Upper lobe of left lung (tissue), 6 donors: ENCODE measurements at regions not wholly inside any gene's neighbourhood (a gene's known extent, or its start where the extent isn't known, plus 50 kb on each side); places are given as distances from the start of the nearest gene placed in this dataset.

Experiments used
- ATAC-seq, 2 donors: fragments of 200-7000 bp; cut with Tn5 transposase; one replicate each; pipeline ENCODE4 v1.9.1; 2022; ENCODE audit warnings: mild to moderate bottlenecking in 2 of 2, moderate library complexity in 2 of 2; ENCODE audit not compliant: low FRiP score in 2 of 2
- DNase-seq, 2 donors: peaks; one replicate each; pipeline ENCODE4 v3.0.0-alpha.2; 2019 to 2020
- H3K27ac ChIP-seq, 4 donors: fragments of 200-600 bp; sonication (generic); one replicate each; pipeline ENCODE4 v1.5.1; 2016 to 2019
- H3K27me3 ChIP-seq, 4 donors: fragments of 200-600 bp; sonication (generic); one replicate each; pipeline ENCODE4 v1.5.1; 2017 to 2019
- H3K36me3 ChIP-seq, 4 donors: fragments of 200-600 bp; sonication (generic); one replicate each; pipeline ENCODE4 v1.5.1; 2016 to 2019
- H3K4me1 ChIP-seq, 4 donors: fragments of 200-600 bp; sonication (generic); one replicate each; pipeline ENCODE4 v1.5.1; 2018 to 2019
- H3K4me3 ChIP-seq, 4 donors: fragments of 200-600 bp; sonication (generic); one replicate each; pipeline ENCODE4 v1.5.1; 2017 to 2019; ENCODE audit warnings: mild to moderate bottlenecking in 2 of 4, moderate library complexity in 1 of 4
- H3K9me3 ChIP-seq, 4 donors: fragments of 200-600 bp; sonication (generic); one replicate each; pipeline ENCODE4 v1.5.1; 2018 to 2019
- EP300 ChIP-seq, 4 donors: sonication (generic); formaldehyde crosslinking; IDR thresholded peaks; one replicate each; pipeline ENCODE4 v1.5.1; 2017; ENCODE audit warnings: antibody characterized with exemption in 4 of 4, control low read depth in 2 of 4
- POLR2A ChIP-seq, 4 donors: fragments of 450-650 bp; IDR thresholded peaks; one replicate each; pipeline ENCODE4 v1.5.1; 2016 to 2017; ENCODE audit warnings: antibody characterized with exemption in 4 of 4, mild to moderate bottlenecking in 2 of 4
- POLR2AphosphoS5 ChIP-seq, 2 donors: sonication (generic); formaldehyde crosslinking; IDR thresholded peaks; one replicate each; pipeline ENCODE4 v1.5.1; 2017; ENCODE audit warnings: antibody characterized with exemption in 2 of 2
- whole genome bisulfite sequencing, 2 donors: methylation state at CpG; one replicate each; pipeline ENCODE4 v1.1.5; 2017 to 2018; 5-methylcytosine and 5-hydroxymethylcytosine counted together
- TF ChIP-seq, protein P1 (sequence below), 6 experiments: fragments of 450-650 bp in 4 of 6; fragments of 200-600 bp in 2 of 6; sonication (generic) in 2 of 6; IDR thresholded peaks; one replicate each; pipeline ENCODE4 v1.5.1; 2016 to 2019; ENCODE audit warnings: antibody characterized with exemption in 6 of 6
- donor health status: DM: no; HTN: no; CAD: no; lungs with moderate emphysema.
- donor health status: DM: no; HTN: yes; CAD: no; lungs with severe emphysema.

DNA sequence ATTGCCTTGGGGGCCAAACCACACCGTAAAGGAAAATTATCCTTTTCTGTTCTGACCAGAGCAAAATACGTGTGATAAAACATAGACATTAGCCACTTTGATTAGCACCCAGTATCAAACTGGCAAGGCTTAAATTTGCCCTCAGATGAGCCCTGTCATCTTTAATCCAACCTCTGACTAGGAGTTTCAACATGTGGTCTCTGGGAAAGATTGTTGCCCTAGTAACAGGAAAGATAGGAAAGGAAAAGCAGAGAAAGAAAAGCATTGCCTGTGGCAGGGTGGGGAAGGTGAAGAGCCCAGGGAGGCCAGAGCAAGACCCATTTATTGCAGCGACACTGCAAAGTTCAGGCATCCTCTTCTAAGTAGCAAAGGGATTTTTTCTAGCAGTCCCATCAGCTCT is 181.5 kb upstream of the SCN7A start:
- Histone ChIP-seq H3K36me3 (no peaks in the 10 kb centered on the region), H3K27me3 (no peaks in the 10 kb centered on the region), H3K27ac (no peak overlapping the region), H3K9me3 (no peaks in the 10 kb centered on the region), H3K4me3 (no peak overlapping the region), H3K4me1 (no peaks in the 10 kb centered on the region)
- 81 to 84% methylated on average over 3 of the region's 3 CpGs for WGBS, 2 donors
- TF ChIP-seq POLR2A (IDR thresholded peaks at IDR 0.05) (no peak), POLR2AphosphoS5 (IDR thresholded peaks at IDR 0.05) (no peak), EP300 (IDR thresholded peaks at IDR 0.05) (no peak)
- TF ChIP-seq, protein P1, sequence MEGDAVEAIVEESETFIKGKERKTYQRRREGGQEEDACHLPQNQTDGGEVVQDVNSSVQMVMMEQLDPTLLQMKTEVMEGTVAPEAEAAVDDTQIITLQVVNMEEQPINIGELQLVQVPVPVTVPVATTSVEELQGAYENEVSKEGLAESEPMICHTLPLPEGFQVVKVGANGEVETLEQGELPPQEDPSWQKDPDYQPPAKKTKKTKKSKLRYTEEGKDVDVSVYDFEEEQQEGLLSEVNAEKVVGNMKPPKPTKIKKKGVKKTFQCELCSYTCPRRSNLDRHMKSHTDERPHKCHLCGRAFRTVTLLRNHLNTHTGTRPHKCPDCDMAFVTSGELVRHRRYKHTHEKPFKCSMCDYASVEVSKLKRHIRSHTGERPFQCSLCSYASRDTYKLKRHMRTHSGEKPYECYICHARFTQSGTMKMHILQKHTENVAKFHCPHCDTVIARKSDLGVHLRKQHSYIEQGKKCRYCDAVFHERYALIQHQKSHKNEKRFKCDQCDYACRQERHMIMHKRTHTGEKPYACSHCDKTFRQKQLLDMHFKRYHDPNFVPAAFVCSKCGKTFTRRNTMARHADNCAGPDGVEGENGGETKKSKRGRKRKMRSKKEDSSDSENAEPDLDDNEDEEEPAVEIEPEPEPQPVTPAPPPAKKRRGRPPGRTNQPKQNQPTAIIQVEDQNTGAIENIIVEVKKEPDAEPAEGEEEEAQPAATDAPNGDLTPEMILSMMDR (IDR thresholded peaks at IDR 0.05): no peak
- DNase-seq (no peak), ATAC-seq (no peak)

DNA sequence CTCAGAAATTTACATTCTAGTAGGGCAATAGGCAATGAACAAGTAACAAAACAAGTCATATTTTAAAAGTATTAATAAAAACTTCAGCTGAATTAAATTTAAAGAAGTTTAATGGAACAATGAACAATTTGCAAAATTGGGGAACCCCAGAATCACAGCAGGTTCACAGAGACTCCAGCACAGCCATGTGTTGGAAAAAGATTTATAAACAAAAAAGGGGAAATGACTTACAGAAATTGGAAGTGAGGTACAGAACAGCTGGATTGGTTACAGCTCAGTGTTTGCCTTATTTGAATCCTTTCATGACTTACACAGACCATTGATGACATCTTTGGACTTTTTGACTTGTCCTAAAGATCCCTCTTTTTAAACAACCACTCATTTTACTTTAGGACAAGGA is 179.9 kb upstream of the SCN7A start:
- Histone ChIP-seq H3K27me3 (no peaks in the 10 kb centered on the region), H3K9me3 (no peaks in the 10 kb centered on the region), H3K36me3 (no peaks in the 10 kb centered on the region), H3K4me3 (no peak overlapping the region), H3K27ac (no peak overlapping the region), H3K4me1 (no peaks in the 10 kb centered on the region)
- TF ChIP-seq, protein P1 (IDR thresholded peaks at IDR 0.05): no peak
- TF ChIP-seq EP300 (IDR thresholded peaks at IDR 0.05): no peak
- no peak for TF ChIP-seq POLR2AphosphoS5 (IDR thresholded peaks at IDR 0.05)
- no peak for TF ChIP-seq POLR2A (IDR thresholded peaks at IDR 0.05)
- DNase-seq: no peak
- no peak for ATAC-seq

DNA sequence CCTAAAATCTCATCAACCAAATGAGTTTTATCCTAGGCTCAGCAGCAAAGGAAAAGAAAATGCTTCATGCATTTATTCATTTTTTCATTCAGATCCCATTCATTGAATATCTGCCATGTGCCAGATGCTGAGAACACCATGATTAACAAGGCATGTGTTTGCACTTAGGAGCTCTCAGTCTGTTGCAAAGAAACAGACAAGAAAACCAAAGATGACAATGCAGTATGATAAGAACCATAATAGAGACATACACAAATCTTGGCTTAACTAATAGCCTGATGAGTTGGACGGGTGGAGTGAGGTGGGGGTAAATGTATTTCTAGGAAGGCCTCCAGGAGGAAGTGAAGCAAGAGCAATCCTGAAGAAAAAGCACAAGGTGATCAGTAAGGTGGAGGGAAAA is 177.8 kb upstream of the SCN7A start:
- no peaks in the 10 kb centered on the region for H3K9me3 ChIP-seq
- TF ChIP-seq POLR2AphosphoS5 (IDR thresholded peaks at IDR 0.05): no peak
- no peak for TF ChIP-seq POLR2A (IDR thresholded peaks at IDR 0.05)
- TF ChIP-seq, protein P1 (IDR thresholded peaks at IDR 0.05): no peak
- no peak for TF ChIP-seq EP300 (IDR thresholded peaks at IDR 0.05)
- 54 to 71% methylated on average over 1 of the region's 1 CpG for WGBS, 2 donors
- no peak overlapping the region for H3K4me3 ChIP-seq
- no peaks in the 10 kb centered on the region for H3K36me3 ChIP-seq
- DNase-seq (no peak), ATAC-seq (no peak)
- H3K4me1 ChIP-seq: no peaks in the 10 kb centered on the region
- H3K27ac ChIP-seq: no peak overlapping the region
- no peaks in the 10 kb centered on the region for H3K27me3 ChIP-seq

DNA sequence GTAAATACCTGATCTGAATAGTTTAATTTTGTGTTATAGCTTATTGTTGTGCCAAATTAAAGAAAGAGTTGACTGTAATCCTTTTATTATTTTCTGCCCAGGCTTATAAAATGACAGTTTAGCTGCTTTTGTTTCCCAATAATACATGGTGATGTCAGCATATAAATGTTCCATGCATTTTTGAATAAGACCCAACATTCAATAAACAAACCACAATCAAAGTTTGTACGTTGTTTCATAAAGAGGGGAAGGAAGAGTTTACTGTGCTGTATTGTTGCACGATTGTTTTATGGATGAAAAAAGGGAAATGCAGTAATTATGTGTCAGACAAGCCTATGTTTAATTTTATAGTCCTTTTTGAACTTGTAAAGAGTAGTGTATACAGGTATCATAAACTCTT is 177.2 kb upstream of the SCN7A start:
- 20 to 22% methylated on average over 2 of the region's 2 CpGs for WGBS, 2 donors
- no peak for TF ChIP-seq POLR2A (IDR thresholded peaks at IDR 0.05)
- TF ChIP-seq, protein P1 (IDR thresholded peaks at IDR 0.05): no peak
- TF ChIP-seq POLR2AphosphoS5 (IDR thresholded peaks at IDR 0.05): no peak
- no peak for TF ChIP-seq EP300 (IDR thresholded peaks at IDR 0.05)
- DNase-seq: no peak
- H3K4me3 ChIP-seq: no peak overlapping the region
- no peak for ATAC-seq
- H3K27ac ChIP-seq: no peak overlapping the region
- no peaks in the 10 kb centered on the region for H3K36me3 ChIP-seq
- no peaks in the 10 kb centered on the region for H3K4me1 ChIP-seq
- no peaks in the 10 kb centered on the region for H3K9me3 ChIP-seq
- no peaks in the 10 kb centered on the region for H3K27me3 ChIP-seq

DNA sequence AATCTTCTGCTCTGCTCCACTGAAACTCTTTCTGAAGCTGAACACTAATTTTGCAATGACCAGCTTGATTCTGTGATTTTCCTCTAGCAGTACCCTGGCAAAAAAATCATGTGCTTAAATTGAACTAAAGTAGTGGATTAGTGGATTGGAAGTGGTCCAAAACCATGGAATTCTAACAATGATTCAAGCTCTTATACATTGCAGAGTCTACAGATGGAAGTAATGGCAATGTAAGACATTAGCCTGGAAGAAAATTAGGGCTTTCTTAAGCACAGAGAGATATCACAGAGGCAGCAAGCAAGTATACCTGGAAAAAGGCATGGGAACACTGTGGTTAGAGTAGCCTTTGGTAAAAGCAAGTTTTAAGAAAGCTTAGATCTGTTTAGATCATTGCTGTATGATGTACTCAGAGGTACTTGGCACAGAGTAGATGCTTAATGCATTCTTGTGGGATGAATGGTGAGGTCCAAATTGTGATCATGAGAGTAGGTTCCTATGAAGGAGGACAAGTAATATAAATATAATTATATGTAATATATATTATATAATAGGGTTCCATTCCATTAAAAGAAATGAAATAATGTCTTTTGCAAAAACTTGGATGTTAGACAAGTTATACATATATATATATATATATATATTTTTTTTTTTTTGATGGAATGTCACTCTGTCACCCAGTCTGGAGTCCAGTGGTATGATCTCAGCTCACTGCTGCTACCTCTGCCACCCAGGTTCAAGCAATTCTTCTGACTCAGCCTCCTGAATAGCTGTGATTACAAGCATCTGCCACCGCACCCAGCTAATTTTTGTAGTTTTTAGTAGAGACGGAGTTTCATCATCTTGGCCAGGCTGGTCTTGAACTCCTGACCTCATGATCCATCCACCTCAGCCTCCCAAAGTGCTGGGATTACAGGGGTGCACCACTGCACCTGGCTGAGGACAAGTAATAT is 172.2 kb upstream of the SCN7A start:
- no peaks in the 10 kb centered on the region for H3K36me3 ChIP-seq
- no peaks in the 10 kb centered on the region for H3K9me3 ChIP-seq
- ATAC-seq (no peak), DNase-seq (no peak)
- no peak overlapping the region for H3K4me3 ChIP-seq
- H3K27me3 ChIP-seq: no peaks in the 10 kb centered on the region
- 96 to 97% methylated on average over 2 of the region's 2 CpGs for WGBS, 2 donors
- H3K27ac ChIP-seq: no peak overlapping the region
- H3K4me1 ChIP-seq: no peaks in the 10 kb centered on the region
- TF ChIP-seq POLR2AphosphoS5 (IDR thresholded peaks at IDR 0.05): no peak
- TF ChIP-seq, protein P1 (IDR thresholded peaks at IDR 0.05): no peak
- no peak for TF ChIP-seq POLR2A (IDR thresholded peaks at IDR 0.05)
- TF ChIP-seq EP300 (IDR thresholded peaks at IDR 0.05): no peak
